Endothelial cell of umbilical vein (primary cell): ENCODE measurements at regions not wholly inside any gene's neighbourhood (a gene's known extent, or its start where the extent isn't known, plus 50 kb on each side); places are given as distances from the start of the nearest gene placed in this dataset.

Experiments
- BruUV-seq: library from RNA; stranded (reverse); fragments of 400-500 nt; replicated peaks from 2 replicates; lab custom pipeline; 2021; lab: Mats Ljungman, UMichigan
- CTCF ChIA-PET: fragments of 300-600, 350-600 bp; sonication (Branson Sonifier 250); formaldehyde crosslinking; loops from one replicate; lab custom pipeline; 2021; ENCODE audit warnings: antibody characterized with exemption, inconsistent platforms; lab: Charles Lee
- POLR2A ChIA-PET: fragments of 300-600, 350-600 bp; sonication (Branson Sonifier 250); formaldehyde crosslinking; loops from one replicate; lab custom pipeline; 2021; ENCODE audit warnings: antibody characterized with exemption, inconsistent platforms; lab: Charles Lee
- DNase-seq: peaks from one replicate; pipeline ENCODE4 v3.0.0-alpha.2; 2011; ENCODE audit warnings: low read depth, low spot score
- FAIRE-seq: peaks from 2 replicates; lab custom pipeline; 2011; peaks lifted over from hg19 to GRCh38; lab: Jason Lieb, UNC
- H2AFZ ChIP-seq: 2 replicates; pipeline ENCODE4 v1.6.0; 2012; ENCODE audit warnings: low read depth, low read length, control low read depth, inconsistent platforms
- H3K27ac ChIP-seq: 2 replicates; pipeline ENCODE4 v1.5.1; 2011; ENCODE audit warnings: low read depth, mild to moderate bottlenecking, control low read depth, low read length, moderate library complexity; ENCODE audit not compliant: insufficient read depth
- H3K27me3 ChIP-seq, 2 experiments: 2 replicates each; pipeline versions ENCODE4 v1.6.0 to v1.6.1; 2011; ENCODE audit warnings: low read length in 2 of 2, mixed read lengths in 1 of 2; ENCODE audit not compliant: control insufficient read depth in 2 of 2, insufficient read depth in 2 of 2
- H3K36me3 ChIP-seq, 2 experiments: 2 replicates in 1 of 2; 3 replicates in 1 of 2; pipeline ENCODE4 v1.5.1; 2011; ENCODE audit warnings: low read length in 2 of 2, mild to moderate bottlenecking in 1 of 2, moderate library complexity in 1 of 2; ENCODE audit not compliant: control insufficient read depth in 2 of 2, insufficient read depth in 2 of 2; ENCODE audit errors: extremely low read depth in 1 of 2
- H3K4me1 ChIP-seq: 3 replicates; pipeline ENCODE4 v1.5.1; 2011; ENCODE audit warnings: mild to moderate bottlenecking, low read length; ENCODE audit not compliant: control insufficient read depth, insufficient read depth; ENCODE audit errors: extremely low read depth
- H3K4me2 ChIP-seq: 2 replicates; pipeline ENCODE4 v1.6.1; 2011; ENCODE audit warnings: low read length, control low read depth, mixed read lengths; ENCODE audit not compliant: insufficient read depth
- H3K4me3 ChIP-seq, 3 experiments: fragments of 200-600 bp in 1 of 3; sonication (generic), shearing (Covaris generic) in 1 of 3; replicated peaks in 1 of 3; 2 replicates each; pipeline ENCODE4 v1.5.1; 2011 to 2016; ENCODE audit warnings: control low read depth in 3 of 3, low read length in 3 of 3, mild to moderate bottlenecking in 2 of 3, inconsistent platforms in 1 of 3, low read depth in 1 of 3, moderate library complexity in 1 of 3; ENCODE audit not compliant: insufficient read depth in 1 of 3
- H3K79me2 ChIP-seq: 2 replicates; pipeline ENCODE4 v1.6.0; 2012; ENCODE audit warnings: low read length, inconsistent platforms; ENCODE audit not compliant: control insufficient read depth, insufficient read depth
- H3K9ac ChIP-seq: replicated peaks from 2 replicates; pipeline ENCODE3; 2011; ENCODE audit warnings: low read length, control low read depth; ENCODE audit not compliant: insufficient read depth; ENCODE audit errors: extremely low read depth
- H3K9me1 ChIP-seq: replicated peaks from 3 replicates; pipeline ENCODE4 v1.6.0; 2011; ENCODE audit warnings: mild to moderate bottlenecking, low read length; ENCODE audit not compliant: control insufficient read depth, insufficient read depth; ENCODE audit errors: extremely low read depth
- H3K9me3 ChIP-seq: replicated peaks from 2 replicates; pipeline ENCODE4 v1.5.1; 2012; ENCODE audit warnings: low read length, inconsistent platforms; ENCODE audit not compliant: control insufficient read depth, insufficient read depth
- H4K20me1 ChIP-seq: replicated peaks from 2 replicates; pipeline ENCODE3; 2011; ENCODE audit warnings: mild to moderate bottlenecking, low read length; ENCODE audit not compliant: control insufficient read depth, insufficient read depth; ENCODE audit errors: extremely low read depth
- CTCF ChIP-seq, 2 donors: IDR thresholded peaks; 1 replicate in 1 of 2; 2 replicates in 1 of 2; pipeline ENCODE4 v1.5.1; 2011; ENCODE audit warnings: low read length in 2 of 2, mild to moderate bottlenecking in 2 of 2, moderate library complexity in 2 of 2, control low read depth in 1 of 2, inconsistent platforms in 1 of 2, low read depth in 1 of 2; ENCODE audit not compliant: insufficient read depth in 1 of 2; ENCODE audit errors: extremely low read depth in 1 of 2
- EZH2 ChIP-seq: IDR thresholded peaks from 2 replicates; pipeline ENCODE4 v1.6.1; 2012; ENCODE audit warnings: borderline replicate concordance, low read depth, mild to moderate bottlenecking, moderate library complexity, low read length, inconsistent platforms; ENCODE audit not compliant: severe bottlenecking
- FOS ChIP-seq: IDR thresholded peaks from 2 replicates; pipeline ENCODE4 v1.6.1; 2011; ENCODE audit warnings: mild to moderate bottlenecking, low read length, moderate library complexity, borderline replicate concordance; ENCODE audit not compliant: insufficient read depth
- GATA2 ChIP-seq: IDR thresholded peaks from 2 replicates; pipeline ENCODE4 v1.7.0; 2011; ENCODE audit warnings: low read depth, mild to moderate bottlenecking, moderate library complexity, mixed read lengths, low read length; ENCODE audit not compliant: insufficient read length, insufficient read depth
- JUN ChIP-seq: IDR thresholded peaks from 2 replicates; pipeline ENCODE4 v1.6.1; 2011; ENCODE audit warnings: borderline replicate concordance, low read depth; ENCODE audit not compliant: insufficient read length, insufficient read depth
- MAX ChIP-seq: IDR thresholded peaks from 2 replicates; pipeline ENCODE4 v1.6.1; 2011; ENCODE audit not compliant: insufficient read depth, insufficient read length
- MYC ChIP-seq: IDR thresholded peaks from one replicate; pipeline ENCODE4 v1.6.1; 2011; ENCODE audit warnings: mild to moderate bottlenecking, low read depth, low read length
- POLR2A ChIP-seq: IDR thresholded peaks from 2 replicates; pipeline ENCODE4 v1.6.1; 2012; ENCODE audit warnings: low read depth, mild to moderate bottlenecking, control low read depth, low read length
- POLR2AphosphoS5 ChIP-seq: IDR thresholded peaks from 2 replicates; pipeline ENCODE4 v1.6.1; 2012; ENCODE audit warnings: low read depth, mild to moderate bottlenecking, control low read depth, low read length, moderate library complexity; ENCODE audit not compliant: insufficient read depth
- dilution Hi-C: fragments of 300-500 bp; cut with MboI; formaldehyde crosslinking; loops from one replicate; pipeline ENCODE4 v1.15.0; 2019; ENCODE audit warnings: low sequenced_read_pairs; ENCODE audit not compliant: extremely low pct_ligation_motif_present
- intact Hi-C: fragments of 100-400 bp; cut with micrococcal nuclease; formaldehyde crosslinking; loops from one replicate; pipeline ENCODE4 v1.10.0; 2022

DNA sequence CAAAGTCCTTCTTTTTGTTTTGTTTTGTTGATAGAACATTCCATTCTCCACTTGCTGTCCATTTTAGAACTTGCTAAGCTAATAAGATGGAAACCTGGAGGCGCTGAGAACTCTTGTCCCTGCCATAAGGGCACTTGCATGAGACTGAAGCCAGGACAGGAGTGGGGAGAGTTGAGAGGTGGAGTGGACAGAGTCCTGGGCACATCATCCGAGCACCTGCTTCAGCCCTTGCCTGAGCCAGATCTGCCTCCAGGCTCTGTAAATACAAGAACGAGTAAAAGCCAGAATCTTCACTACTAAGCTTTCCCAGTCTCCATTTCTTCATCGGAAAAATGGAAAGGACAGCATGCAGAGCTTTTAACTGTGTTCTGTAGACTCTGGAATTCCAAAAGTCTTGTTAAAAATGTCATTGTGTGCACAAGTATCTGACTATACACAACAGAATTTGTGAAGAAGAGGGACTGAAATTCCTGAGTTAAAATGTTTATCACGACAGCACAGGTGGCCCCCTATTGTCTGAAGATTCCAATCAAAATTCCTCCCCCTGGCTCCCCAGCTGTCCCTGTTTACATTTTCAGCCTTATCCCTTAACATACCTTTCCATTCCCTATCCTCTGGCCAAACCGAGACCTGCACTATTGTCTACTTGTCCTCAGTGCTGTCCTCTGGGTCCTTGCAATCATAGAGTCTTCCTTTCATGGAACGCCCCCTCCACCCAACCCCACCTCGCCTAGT lies 498.2 kb upstream of the TNP1 start:
- no peaks in the 10 kb centered on the region for H3K79me2 ChIP-seq
- no peaks in the 10 kb centered on the region for H3K9me3 ChIP-seq
- TF ChIP-seq EZH2 (no peak), FOS (no peak), CTCF (IDR thresholded peaks at IDR 0.05; ENCODE audit: extremely low read depth in 1 of 2, insufficient read depth in 1 of 2, low read depth in 1 of 2, low read length in 2 of 2) (no peak), JUN (no peak), GATA2 (no peak), POLR2AphosphoS5 (no peak), MAX (no peak), POLR2A (no peak), MYC (no peak)
- H3K4me1 ChIP-seq = no peaks in the 10 kb centered on the region
- H3K36me3 ChIP-seq = no peaks in the 10 kb centered on the region
- FAIRE-seq (no peak), DNase-seq (no peak)
- no peaks in the 10 kb centered on the region for H3K27me3 ChIP-seq
- BruUV-seq = no TSS peak
- H3K9me1 ChIP-seq = no peaks in the 10 kb centered on the region
- H4K20me1 ChIP-seq = no peaks in the 10 kb centered on the region
- H3K27ac ChIP-seq = no peak overlapping the region
- ChIA-PET CTCF (interaction anchor here (1.4 kb wide), 1 partner anchor 8 kb away, joined by 3 read pairs; no protein-coding TSS in a partner anchor), POLR2A (no interaction called here)
- no peak overlapping the region for H3K4me2 ChIP-seq
- intact Hi-C loops = no loop called here
- H3K9ac ChIP-seq = no peak overlapping the region
- H2AFZ ChIP-seq = no peak overlapping the region
- H3K4me3 ChIP-seq = no peak overlapping the region
- dilution Hi-C loops = no loop called here
